Nephron progenitor cell (in vitro differentiated cells): ENCODE measurements at regions not wholly inside any gene's neighbourhood (a gene's known extent, or its start where the extent isn't known, plus 50 kb on each side); places are given as distances from the start of the nearest gene placed in this dataset.

Source experiments
- DNase-seq: peaks from one replicate; pipeline ENCODE4 v3.0.0; 2021
- H3K27ac Mint-ChIP-seq: 2 replicates; pipeline ENCODE4 v1.8.0; 2021; ENCODE audit warnings: mild to moderate bottlenecking, moderate library complexity, mixed read lengths
- H3K27me3 Mint-ChIP-seq: 2 replicates; pipeline ENCODE4 v1.8.0; 2021; ENCODE audit warnings: mild to moderate bottlenecking, low read depth, mixed read lengths; ENCODE audit not compliant: poor library complexity
- H3K36me3 Mint-ChIP-seq: 2 replicates; pipeline ENCODE4 v1.8.0; 2021; ENCODE audit warnings: low read depth, mixed read lengths
- H3K4me1 Mint-ChIP-seq: 2 replicates; pipeline ENCODE4 v1.8.0; 2021; ENCODE audit warnings: mixed read lengths
- H3K4me3 Mint-ChIP-seq: 2 replicates; pipeline ENCODE4 v1.8.0; 2021; ENCODE audit warnings: mild to moderate bottlenecking, moderate library complexity, mixed read lengths
- H3K9me3 Mint-ChIP-seq: 2 replicates; pipeline ENCODE4 v1.8.0; 2021; ENCODE audit warnings: mild to moderate bottlenecking, moderate library complexity, mixed read lengths
- CTCF ChIP-seq: fragments of 200-600 bp; sonication (generic); IDR thresholded peaks from 2 replicates; pipeline ENCODE4 v1.5.0; 2021; ENCODE audit warnings: antibody characterized with exemption

DNA sequence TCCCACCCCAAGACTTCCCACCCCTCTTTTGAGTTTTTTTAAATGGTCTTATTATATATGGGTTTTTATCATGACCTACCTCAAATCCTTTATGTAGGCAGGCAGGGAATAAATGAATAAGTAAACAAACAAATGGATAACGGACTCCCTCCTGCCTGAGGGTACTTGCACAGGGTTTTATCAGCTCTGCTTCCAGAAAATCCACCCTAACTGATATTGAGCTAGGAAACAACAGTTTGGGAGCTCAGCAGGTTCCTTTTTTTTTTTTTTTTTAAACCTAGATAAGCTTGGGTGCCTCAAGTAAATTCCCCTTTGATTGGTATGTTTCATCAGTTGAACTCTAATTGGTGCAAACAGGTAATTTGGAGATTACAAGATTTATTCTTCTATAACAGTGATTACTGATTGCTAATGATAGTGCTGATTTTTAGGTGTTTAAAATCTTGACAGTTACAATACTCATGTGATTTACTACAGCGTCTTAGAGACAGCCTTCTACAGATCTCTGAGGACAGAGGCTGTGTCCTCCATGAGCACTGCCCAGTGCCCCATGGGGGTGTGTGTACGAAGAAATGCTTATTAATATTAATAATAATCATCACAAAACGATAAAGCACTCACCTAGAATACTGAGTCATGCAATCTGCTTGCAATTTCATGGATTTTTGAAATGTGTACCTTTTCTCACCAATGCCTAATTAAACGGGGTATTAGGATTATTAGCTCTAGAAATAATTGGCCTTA, 347.4 kb downstream of the RRAGC start:
- H3K27me3 Mint-ChIP-seq, result peaks cover 61% of the 10 kb centered on the region
- no peaks in the 10 kb centered on the region for H3K36me3 Mint-ChIP-seq
- peaks cover 26% of the 10 kb centered on the region for H3K4me1 Mint-ChIP-seq
- TF ChIP-seq CTCF, result no peak
- H3K9me3 Mint-ChIP-seq, result no peaks in the 10 kb centered on the region
- no peak overlapping the region for H3K27ac Mint-ChIP-seq
- H3K4me3 Mint-ChIP-seq, result no peak overlapping the region
- no peak for DNase-seq

- H3K36me3 Mint-ChIP-seq, result no peaks in the 10 kb centered on the region
- H3K9me3 Mint-ChIP-seq, result no peaks in the 10 kb centered on the region
- DNase-seq, result no peak
- H3K4me1 Mint-ChIP-seq, result peaks cover 33% of the 10 kb centered on the region
- no peak overlapping the region for H3K4me3 Mint-ChIP-seq
- TF ChIP-seq CTCF, result no peak
- H3K27ac Mint-ChIP-seq, result no peak overlapping the region
- H3K27me3 Mint-ChIP-seq, result peaks cover 86% of the 10 kb centered on the region
Measured at GRCh38 chr1:38508232-38508631, 351.3 kb downstream of the RRAGC start.

DNA sequence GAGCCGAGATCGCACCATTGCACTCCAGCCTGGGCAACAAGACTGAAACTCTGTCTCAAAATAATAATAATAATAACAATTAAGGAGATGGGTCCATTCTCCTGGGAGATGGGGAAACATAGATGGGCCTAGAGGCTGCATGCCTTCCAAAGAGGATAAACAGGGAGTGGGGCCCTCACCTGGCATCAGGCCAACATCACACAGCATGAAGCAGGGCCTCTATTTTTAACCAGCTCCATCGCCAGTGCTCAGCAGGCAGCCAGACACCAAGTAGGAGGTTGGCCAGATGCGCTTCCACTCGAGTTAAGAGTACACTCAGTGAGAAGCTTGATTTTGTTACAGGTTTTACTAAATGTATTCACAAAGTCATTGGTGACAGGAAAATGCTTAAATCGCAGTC, 352.0 kb downstream of the RRAGC start:
- no peaks in the 10 kb centered on the region for H3K9me3 Mint-ChIP-seq
- H3K4me1 Mint-ChIP-seq, result peaks cover 33% of the 10 kb centered on the region
- no peak for TF ChIP-seq CTCF
- H3K4me3 Mint-ChIP-seq, result no peak overlapping the region
- no peak for DNase-seq
- no peak overlapping the region for H3K27ac Mint-ChIP-seq
- H3K27me3 Mint-ChIP-seq, result peaks cover 87% of the 10 kb centered on the region
- no peaks in the 10 kb centered on the region for H3K36me3 Mint-ChIP-seq

DNA sequence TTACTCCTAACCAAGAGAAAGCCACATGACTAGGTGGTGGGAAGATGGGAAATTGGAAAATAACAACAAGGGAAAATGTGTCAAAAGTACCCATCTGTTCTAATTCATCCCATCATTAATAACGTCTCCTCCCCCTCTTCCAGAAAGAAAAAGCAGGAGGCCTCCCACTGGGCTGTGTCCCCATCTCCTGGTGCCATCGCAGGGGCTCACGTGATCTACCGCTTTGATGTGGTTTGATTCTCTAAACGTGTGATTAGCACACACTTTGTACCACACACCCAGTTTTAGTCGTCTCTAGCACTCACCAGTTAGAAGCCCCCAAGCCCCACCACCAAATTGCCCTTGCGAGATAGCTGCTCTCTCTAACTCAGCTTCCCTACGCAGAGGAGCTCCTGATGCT, 353.6 kb downstream of the RRAGC start:
- Mint-ChIP-seq H3K9me3 (no peaks in the 10 kb centered on the region), H3K27ac (no peak overlapping the region), H3K27me3 (peaks cover 80% of the 10 kb centered on the region), H3K36me3 (no peaks in the 10 kb centered on the region), H3K4me3 (peak overlapping the region; percentile 29), H3K4me1 (peaks cover 28% of the 10 kb centered on the region)
- TF ChIP-seq CTCF, result no peak
- DNase-seq, result no peak

DNA sequence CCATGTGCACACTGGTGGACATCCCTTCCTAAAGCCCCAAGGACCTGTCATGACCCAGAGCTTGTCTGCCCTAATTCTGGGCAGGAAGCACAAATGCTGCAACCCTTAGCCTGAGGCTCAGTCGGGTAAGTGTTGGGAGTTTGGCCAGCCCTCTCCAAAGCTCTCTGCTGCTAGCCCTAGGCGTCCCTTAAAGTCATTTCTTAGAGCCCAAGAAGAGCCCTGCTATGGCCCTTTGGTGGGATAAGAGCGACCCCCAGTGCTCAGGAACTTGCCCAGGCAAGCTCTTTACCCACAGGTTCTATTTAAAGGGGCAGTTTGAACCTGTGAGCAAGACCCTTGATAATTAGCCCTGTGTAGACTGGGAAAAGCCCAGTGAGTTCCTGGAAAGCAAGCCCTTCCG, 356.8 kb downstream of the RRAGC start:
- Mint-ChIP-seq H3K27me3 (peaks cover 72% of the 10 kb centered on the region), H3K4me3 (no peak overlapping the region), H3K36me3 (no peaks in the 10 kb centered on the region), H3K4me1 (peaks cover 26% of the 10 kb centered on the region), H3K27ac (no peak overlapping the region), H3K9me3 (no peaks in the 10 kb centered on the region)
- TF ChIP-seq CTCF, result peak; percentile 20
- DNase-seq, result peak; percentile 22

DNA sequence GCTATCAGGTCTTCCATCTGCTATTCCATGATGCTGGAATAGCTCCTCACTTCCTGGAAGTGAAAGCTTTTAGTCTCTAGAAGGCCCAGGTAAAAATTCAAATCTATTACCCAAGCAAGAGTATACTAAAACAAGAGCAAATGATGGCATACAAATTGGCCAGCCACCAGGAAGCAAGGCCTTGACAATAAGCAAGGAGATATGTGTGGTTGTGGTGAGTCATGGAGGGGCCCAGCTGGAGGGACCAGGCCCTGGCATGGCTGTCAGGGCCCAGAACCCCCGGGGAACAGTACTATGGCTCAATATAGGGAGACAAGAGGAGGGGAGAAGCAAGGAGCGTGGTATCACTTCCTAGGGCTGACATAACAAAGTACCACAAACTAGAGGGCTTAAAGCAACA, 358.7 kb downstream of the RRAGC start:
- H3K36me3 Mint-ChIP-seq, result no peaks in the 10 kb centered on the region
- H3K4me1 Mint-ChIP-seq, result peaks cover 32% of the 10 kb centered on the region
- TF ChIP-seq CTCF, result no peak
- no peak for DNase-seq
- H3K27ac Mint-ChIP-seq, result no peak overlapping the region
- H3K4me3 Mint-ChIP-seq, result no peak overlapping the region
- H3K9me3 Mint-ChIP-seq, result no peaks in the 10 kb centered on the region
- H3K27me3 Mint-ChIP-seq, result peaks cover 55% of the 10 kb centered on the region
